SU-DHL-6 (cell line): ENCODE measurements at regions not wholly inside any gene's neighbourhood (a gene's known extent, or its start where the extent isn't known, plus 50 kb on each side); places are given as distances from the start of the nearest gene placed in this dataset.

Experiments used
- EZH2phosphoT487 ChIP-seq: fragments of 200-600 bp; sonication (generic), shearing (Covaris generic); conservative IDR thresholded peaks from 2 replicates; pipeline ENCODE4 v1.6.1; 2018; ENCODE audit warnings: mild to moderate bottlenecking, antibody characterized with exemption, low read length, moderate library complexity, mixed read lengths
- TF ChIP-seq, protein P1 (sequence below): fragments of 200-600 bp; sonication (generic); IDR thresholded peaks from one replicate; pipeline ENCODE4 v1.5.1; 2017; ENCODE audit warnings: antibody characterized with exemption, mild to moderate bottlenecking, low read length, moderate library complexity; ENCODE audit not compliant: insufficient read depth, poor library complexity, severe bottlenecking

DNA sequence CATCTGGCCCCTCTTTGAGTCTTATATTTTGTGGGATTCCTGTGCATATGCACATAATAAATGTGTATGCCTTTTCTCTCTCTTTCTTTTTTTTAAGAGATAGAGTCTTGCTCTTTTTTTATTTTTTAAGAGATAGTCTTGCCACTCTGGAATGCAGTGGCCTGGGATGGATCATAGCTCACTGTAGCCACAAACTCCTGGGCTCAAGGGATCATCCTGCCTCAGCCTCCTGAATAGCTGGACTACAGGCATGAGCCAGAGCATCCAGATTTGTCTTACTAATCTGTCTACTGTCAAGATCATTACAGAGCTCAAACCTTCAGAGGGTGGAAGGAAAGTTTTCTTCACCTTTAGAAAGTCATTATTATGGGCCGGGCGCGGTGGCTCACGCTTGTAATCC lies 342.2 kb upstream of the LRRTM4 start:
- TF ChIP-seq, protein P1, sequence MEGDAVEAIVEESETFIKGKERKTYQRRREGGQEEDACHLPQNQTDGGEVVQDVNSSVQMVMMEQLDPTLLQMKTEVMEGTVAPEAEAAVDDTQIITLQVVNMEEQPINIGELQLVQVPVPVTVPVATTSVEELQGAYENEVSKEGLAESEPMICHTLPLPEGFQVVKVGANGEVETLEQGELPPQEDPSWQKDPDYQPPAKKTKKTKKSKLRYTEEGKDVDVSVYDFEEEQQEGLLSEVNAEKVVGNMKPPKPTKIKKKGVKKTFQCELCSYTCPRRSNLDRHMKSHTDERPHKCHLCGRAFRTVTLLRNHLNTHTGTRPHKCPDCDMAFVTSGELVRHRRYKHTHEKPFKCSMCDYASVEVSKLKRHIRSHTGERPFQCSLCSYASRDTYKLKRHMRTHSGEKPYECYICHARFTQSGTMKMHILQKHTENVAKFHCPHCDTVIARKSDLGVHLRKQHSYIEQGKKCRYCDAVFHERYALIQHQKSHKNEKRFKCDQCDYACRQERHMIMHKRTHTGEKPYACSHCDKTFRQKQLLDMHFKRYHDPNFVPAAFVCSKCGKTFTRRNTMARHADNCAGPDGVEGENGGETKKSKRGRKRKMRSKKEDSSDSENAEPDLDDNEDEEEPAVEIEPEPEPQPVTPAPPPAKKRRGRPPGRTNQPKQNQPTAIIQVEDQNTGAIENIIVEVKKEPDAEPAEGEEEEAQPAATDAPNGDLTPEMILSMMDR: no peak
- TF ChIP-seq EZH2phosphoT487: no peak
